ENCODE measurements at regions not wholly inside any gene's neighbourhood (a gene's known extent, or its start where the extent isn't known, plus 50 kb on each side); places are given as distances from the start of the nearest gene placed in this dataset.

- TF ChIP-seq CTCF (IDR thresholded peaks at IDR 0.05) (no peak), POLR2A (IDR thresholded peaks at IDR 0.05) (no peak)
Measured at GRCh38 chr21:22925032-22925431, 1926.8 kb downstream of the NCAM2 start.

All from right lobe of liver (tissue), 4 donors.